HPDE6-E6E7 (cell line): ENCODE measurements at regions not wholly inside any gene's neighbourhood (a gene's known extent, or its start where the extent isn't known, plus 50 kb on each side); places are given as distances from the start of the nearest gene placed in this dataset.
A peak's percentile ranks its signal among the peaks of the same experiment; 100 is the strongest.

Source experiments
- DNase-seq: peaks from one replicate; pipeline ENCODE4 v3.0.0; 2011; ENCODE audit warnings: missing footprints; ENCODE audit errors: extremely low spot score

- no peak for DNase-seq
Observed at GRCh38 chr2:18889565-18890332, 300.4 kb upstream of the NT5C1B start.

DNA sequence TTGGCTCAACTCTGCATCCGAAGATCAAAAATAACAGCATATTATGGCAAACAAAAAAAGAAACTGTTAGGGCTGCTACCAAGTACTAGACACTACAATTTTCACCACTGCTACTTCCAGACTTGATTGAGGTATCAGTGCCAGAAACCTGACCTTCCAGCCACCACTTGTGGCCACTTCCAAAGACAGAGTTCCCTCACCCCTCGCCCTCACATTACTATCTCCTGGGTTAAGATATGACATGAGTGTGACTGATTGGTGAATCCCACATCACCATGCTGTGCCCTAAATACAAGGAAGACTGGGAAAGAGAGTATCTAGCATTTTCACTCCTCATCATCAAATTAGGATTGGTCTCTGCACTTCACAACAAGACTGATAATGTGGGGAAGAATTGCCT, 296.1 kb upstream of the NT5C1B start:
- no peak for DNase-seq

- no peak for DNase-seq
Observed at GRCh38 chr2:18883616-18884456, 294.5 kb upstream of the NT5C1B start.

DNA sequence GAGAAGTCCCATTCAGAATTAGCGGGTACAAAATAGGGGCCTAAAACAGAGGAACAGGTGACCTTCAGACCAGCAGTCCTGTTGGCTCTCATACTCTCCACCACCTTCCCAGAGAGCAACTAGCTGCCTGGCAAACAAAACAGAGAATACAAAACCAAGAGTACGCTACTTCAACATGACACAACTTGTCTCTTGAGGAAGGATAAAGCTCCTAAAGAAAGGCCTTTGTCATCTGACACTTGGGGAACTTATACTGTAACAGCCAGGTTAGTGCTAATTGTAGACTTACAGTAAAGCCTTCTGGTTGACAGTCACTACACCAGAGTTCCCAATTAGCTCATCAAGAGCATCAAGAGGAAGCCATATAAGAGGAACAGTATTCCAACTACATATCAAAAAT, 282.1 kb upstream of the NT5C1B start:
- DNase-seq = peak; percentile 40

GRCh38 chr2:18870307-18870706, 280.9 kb upstream of the NT5C1B start:
- no peak for DNase-seq

DNA sequence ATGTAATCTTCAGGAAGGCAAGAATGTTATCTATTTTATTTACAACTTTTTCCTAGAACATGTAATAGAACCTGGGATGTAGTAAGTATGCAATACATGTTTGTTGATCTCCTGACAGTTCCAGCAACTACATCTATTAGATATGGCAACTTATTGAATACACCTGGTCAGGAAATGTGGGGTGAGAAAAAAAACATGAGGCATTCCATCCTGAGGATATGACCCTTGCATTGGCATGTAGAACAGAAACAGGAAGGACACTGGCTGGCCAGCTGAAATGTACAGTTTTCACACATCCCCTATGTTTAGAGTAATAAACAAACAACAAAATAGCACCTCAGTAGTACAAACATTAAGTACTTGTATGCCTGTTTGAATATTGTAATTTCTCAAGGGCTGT, 272.6 kb upstream of the NT5C1B start:
- DNase-seq = no peak

DNA sequence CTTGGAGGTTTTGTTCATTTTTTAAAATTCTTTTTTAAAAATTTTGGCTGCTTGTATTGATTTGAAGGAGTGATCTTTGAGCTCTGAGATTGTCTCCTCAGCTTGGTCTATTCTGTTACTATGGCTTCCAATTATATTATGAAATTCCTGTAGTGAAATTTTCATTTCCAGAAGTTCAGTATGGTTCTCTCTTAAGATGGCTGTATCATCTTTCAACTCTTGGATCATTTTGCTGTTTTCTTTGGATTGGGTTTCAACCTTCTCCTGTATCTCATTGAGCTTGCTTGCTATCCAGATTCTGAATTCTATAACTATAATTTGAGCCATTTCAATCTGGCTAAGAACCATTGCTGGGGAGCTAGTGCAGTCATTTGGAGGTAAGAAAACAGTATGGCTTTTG, 270.8 kb upstream of the NT5C1B start:
- DNase-seq = no peak

DNA sequence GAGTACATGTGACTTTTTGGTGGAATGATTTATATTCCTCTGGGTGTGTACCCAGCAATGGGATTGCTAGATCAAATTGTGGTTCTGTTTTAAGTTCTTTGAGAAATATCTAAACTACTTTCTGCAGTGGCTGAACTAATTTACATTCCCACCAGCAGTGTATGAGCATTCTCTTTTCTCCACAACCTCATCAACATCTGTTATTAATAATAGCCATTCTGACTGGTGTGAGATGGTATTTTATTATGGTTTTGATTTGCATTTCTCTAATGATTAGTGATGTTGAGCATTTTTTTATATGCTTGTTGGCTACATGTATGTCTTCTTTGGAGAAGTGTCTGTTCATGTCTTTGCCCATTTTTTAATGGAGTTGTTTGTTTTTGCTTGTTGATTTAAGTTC, 267.4 kb upstream of the NT5C1B start:
- no peak for DNase-seq

GRCh38 chr2:18855027-18855426, 265.7 kb upstream of the NT5C1B start:
- no peak for DNase-seq

DNA sequence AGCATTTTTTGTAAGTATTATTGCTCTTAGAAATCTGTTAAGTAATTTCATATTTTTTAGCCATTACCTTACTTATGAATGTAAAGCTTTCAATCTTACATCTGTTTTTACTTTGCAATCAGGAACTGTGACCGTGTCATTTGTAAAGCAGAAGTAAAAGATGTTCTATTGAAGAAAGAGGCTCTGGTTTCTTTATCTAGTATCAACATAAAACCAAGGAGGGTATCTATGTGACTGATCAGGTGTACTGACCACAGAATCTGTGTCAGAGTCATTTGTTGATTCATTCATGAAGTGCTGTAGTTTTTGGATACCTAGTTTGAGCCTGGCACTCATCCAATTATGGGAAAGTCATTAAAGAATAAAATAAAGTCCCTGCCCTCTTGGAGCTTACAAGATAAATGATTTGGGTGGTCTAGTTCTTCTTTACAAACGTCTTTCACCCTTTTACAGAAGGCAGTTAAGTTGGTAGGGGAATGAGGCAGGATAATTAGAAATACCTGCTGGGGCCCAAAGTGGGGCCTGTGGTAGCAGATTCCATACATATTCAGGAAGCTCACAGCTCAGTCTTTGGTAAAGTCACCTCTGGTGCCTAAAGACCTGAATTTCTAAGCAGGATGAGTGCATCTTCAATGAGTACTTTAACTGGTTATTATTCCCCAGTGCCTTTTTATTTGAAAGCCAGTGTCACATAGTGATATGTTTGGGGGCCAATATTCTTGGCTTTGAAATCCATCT, 260.6 kb upstream of the NT5C1B start:
- DNase-seq = no peak

GRCh38 chr2:18848646-18849045, 259.3 kb upstream of the NT5C1B start:
- no peak for DNase-seq

GRCh38 chr2:18845854-18846445, 256.6 kb upstream of the NT5C1B start:
- no peak for DNase-seq

GRCh38 chr2:18842836-18843235, 253.5 kb upstream of the NT5C1B start:
- DNase-seq = no peak

DNA sequence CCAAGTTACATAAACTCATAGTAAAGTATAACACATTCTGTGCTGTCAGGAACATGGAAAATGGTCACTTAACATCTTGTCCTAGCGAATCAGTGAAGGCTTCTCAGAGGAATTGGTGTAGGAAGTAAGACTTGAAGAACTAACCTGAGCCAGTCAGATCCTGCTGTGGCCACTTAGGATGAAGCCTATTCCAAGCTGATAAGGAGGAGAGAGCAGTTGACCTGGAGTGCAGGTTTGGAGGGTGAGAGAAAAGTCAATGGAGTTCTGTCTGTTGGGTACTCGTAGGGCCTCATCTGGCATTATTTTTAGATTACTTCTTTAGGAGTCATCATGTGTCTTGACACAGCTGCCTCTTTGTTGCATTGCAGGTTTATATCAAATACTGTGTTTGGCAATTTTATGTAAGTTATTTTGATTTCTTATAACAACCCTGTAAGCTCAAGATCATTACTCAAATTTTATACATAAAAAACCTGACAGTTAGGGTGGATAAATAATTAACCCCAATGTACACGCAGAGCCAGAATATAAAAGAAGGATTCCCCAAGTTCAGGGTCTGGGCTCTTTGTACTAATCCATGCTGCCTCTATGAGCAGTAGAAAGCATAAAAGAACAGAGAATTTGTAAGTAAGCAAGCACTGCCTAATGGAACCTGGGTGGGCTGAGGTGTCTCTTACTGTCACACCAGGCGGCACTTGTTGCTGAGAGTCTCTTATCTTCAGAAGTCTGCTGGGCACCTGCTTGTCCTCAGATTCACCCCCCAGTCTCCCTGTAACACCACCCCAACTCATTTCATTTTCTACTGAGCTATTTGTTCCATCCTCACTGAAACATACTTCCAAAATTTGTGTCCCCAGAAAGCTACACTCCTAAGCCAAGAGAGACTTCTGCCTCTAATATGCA, 252.1 kb upstream of the NT5C1B start:
- no peak for DNase-seq

DNA sequence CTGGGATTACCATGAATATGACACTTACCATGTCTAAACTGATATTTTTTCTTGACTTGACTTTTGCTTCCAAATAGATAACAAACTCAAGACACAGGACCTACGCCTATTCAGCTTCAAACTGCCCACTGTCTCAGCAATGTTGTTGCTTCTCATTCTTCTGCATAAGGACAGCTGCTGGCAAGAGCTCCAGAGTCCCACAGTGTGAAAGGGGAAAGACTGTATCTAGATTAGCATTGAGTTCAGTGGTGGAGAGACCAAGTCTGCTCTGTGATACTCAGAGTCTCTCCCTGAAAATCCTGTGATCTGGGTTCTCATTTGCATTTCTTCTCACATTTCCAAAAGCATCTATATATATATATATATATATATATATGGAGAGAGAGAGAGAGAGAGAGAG, 247.9 kb upstream of the NT5C1B start:
- DNase-seq = no peak

GRCh38 chr2:18836436-18836835, 247.1 kb upstream of the NT5C1B start:
- DNase-seq = no peak

GRCh38 chr2:18835787-18836186, 246.4 kb upstream of the NT5C1B start:
- no peak for DNase-seq

- peak; percentile 43 for DNase-seq
Observed at GRCh38 chr2:18834341-18834740, 245.0 kb upstream of the NT5C1B start.

DNA sequence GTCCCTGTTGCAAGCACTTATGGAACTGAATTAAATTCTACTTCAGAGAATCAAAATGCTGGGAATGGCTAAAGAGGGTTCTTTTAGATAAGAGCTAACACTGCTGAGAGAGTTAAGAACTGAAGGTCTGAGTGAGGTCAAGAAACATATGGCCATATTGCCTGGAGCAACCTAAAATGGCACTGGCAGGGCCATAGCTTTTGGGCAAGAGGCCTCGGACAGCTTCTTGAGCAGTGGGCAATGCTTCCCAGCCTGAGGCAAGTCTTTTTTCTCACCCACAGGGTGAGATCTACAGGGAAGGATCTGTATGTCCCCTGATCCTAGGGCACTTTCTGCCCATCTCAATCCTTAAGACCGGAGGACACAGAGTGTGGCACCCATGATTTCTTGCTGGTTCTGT, 244.6 kb upstream of the NT5C1B start:
- DNase-seq = no peak

GRCh38 chr2:18831916-18832510, 242.6 kb upstream of the NT5C1B start:
- no peak for DNase-seq

DNA sequence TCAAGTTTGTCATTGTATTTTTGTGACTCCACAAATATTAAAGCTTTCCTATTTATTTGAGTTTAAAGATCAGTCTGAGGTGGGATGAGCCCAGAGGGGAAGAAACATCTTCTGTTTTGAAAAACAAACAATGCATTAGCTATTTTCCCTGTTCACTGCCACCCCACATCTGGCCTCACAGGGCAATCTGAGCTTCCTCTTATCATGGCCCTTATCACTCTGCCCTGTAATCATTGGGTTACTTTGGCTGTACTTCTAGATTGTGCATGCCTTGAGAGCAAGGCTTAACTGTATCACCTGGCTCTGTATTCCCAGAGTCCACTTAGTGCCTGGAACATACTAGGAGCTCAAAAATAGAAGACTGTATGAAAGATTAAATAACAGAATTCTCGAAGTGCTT, 241.6 kb upstream of the NT5C1B start:
- no peak for DNase-seq
